Activated CD8-positive, alpha-beta T cell treated with anti-CD3 and anti-CD28 coated beads for 36 hours (primary cell): ENCODE measurements at regions not wholly inside any gene's neighbourhood (a gene's known extent, or its start where the extent isn't known, plus 50 kb on each side); places are given as distances from the start of the nearest gene placed in this dataset.

Source experiments
- ATAC-seq: fragments of 200-7000 bp; cut with Tn5 transposase; one replicate; pipeline ENCODE4 v1.10.0; 2021; ENCODE audit warnings: mild to moderate bottlenecking, moderate library complexity
- CTCF ChIA-PET: fragments of 350-600 bp; sonication (Branson Sonifier 250); formaldehyde crosslinking; loops from one replicate; lab custom pipeline; 2021; ENCODE audit warnings: antibody characterized with exemption; lab: Charles Lee
- POLR2A ChIA-PET: fragments of 350-600 bp; sonication (Branson Sonifier 250); formaldehyde crosslinking; loops from one replicate; lab custom pipeline; 2021; ENCODE audit warnings: antibody characterized with exemption; lab: Charles Lee
- DNase-seq: peaks from one replicate; pipeline ENCODE4 v3.0.0-alpha.2; 2020
- H3K27ac Mint-ChIP-seq: one replicate; pipeline ENCODE4 v1.8.0; 2021; ENCODE audit warnings: mild to moderate bottlenecking, mixed read lengths
- H3K27me3 Mint-ChIP-seq: one replicate; pipeline ENCODE4 v1.8.0; 2021; ENCODE audit warnings: mixed read lengths
- H3K36me3 Mint-ChIP-seq: one replicate; pipeline ENCODE4 v1.8.0; 2021; ENCODE audit warnings: low read depth, mixed read lengths
- H3K4me1 Mint-ChIP-seq: one replicate; pipeline ENCODE4 v1.8.0; 2021; ENCODE audit warnings: low read depth, mixed read lengths
- H3K4me3 Mint-ChIP-seq: one replicate; pipeline ENCODE4 v1.8.0; 2021; ENCODE audit warnings: mild to moderate bottlenecking, moderate library complexity, mixed read lengths
- H3K9me3 Mint-ChIP-seq: one replicate; pipeline ENCODE4 v1.8.0; 2021; ENCODE audit warnings: mixed read lengths
- CTCF ChIP-seq: fragments of 200-600 bp; IDR thresholded peaks from one replicate; pipeline ENCODE4 v1.8.0; 2022; ENCODE audit warnings: antibody characterized with exemption, mild to moderate bottlenecking
- intact Hi-C: fragments of 100-400 bp; cut with micrococcal nuclease; formaldehyde crosslinking; loops from one replicate; pipeline ENCODE4 v1.10.0; 2022

GRCh38 chr10:7464691-7465090, 53.9 kb upstream of the SFMBT2 start:
- Mint-ChIP-seq H3K27ac (no peak overlapping the region), H3K9me3 (no peaks in the 10 kb centered on the region), H3K27me3 (no peaks in the 10 kb centered on the region), H3K4me1 (no peaks in the 10 kb centered on the region), H3K4me3 (no peak overlapping the region), H3K36me3 (no peaks in the 10 kb centered on the region)
- intact Hi-C loops = no loop called here
- ATAC-seq (no peak), DNase-seq (no peak)
- no peak for TF ChIP-seq CTCF
- POLR2A ChIA-PET = no interaction called here
- CTCF ChIA-PET = no interaction called here
